Vagina (tissue), 2 donors: ENCODE measurements at regions not wholly inside any gene's neighbourhood (a gene's known extent, or its start where the extent isn't known, plus 50 kb on each side); places are given as distances from the start of the nearest gene placed in this dataset.

Experiments
- CTCF ChIP-seq, 3 experiments: fragments of 450-650 bp in 2 of 3; fragments of 200-600 bp in 1 of 3; sonication (generic) in 1 of 3; IDR thresholded peaks; one replicate each; pipeline ENCODE4 v1.5.1; 2017 to 2019; ENCODE audit warnings: antibody characterized with exemption in 3 of 3, mild to moderate bottlenecking in 2 of 3, moderate library complexity in 2 of 3
- POLR2A ChIP-seq, 2 donors: fragments of 450-650 bp; IDR thresholded peaks; one replicate each; pipeline ENCODE4 v1.6.1; 2017; ENCODE audit warnings: antibody characterized with exemption in 2 of 2, mild to moderate bottlenecking in 2 of 2, moderate library complexity in 2 of 2
- POLR2AphosphoS5 ChIP-seq, 2 donors: sonication (generic); formaldehyde crosslinking; IDR thresholded peaks; one replicate each; pipeline ENCODE4 v1.9.0; 2017; ENCODE audit warnings: antibody characterized with exemption in 2 of 2, mild to moderate bottlenecking in 2 of 2, low read depth in 1 of 2; ENCODE audit not compliant: insufficient read depth in 1 of 2

- no peak for TF ChIP-seq CTCF (IDR thresholded peaks at IDR 0.05)
- no peak for TF ChIP-seq POLR2A (IDR thresholded peaks at IDR 0.05)
- no peak for TF ChIP-seq POLR2AphosphoS5 (IDR thresholded peaks at IDR 0.05; ENCODE audit: insufficient read depth in 1 of 2, low read depth in 1 of 2)
These were observed 256.1 kb downstream of the ENGASE start for GRCh38 chr17:79330696-79331095.
